GM18520 (cell line): ENCODE measurements at regions not wholly inside any gene's neighbourhood (a gene's known extent, or its start where the extent isn't known, plus 50 kb on each side); places are given as distances from the start of the nearest gene placed in this dataset.
"Not testable (repeated sequence)": the region's sequence is repeated elsewhere in the genome, so short reads cannot be mapped to it uniquely, and the experiment has no call there.

Experiments used
- ATAC-seq: cut with Tn5 transposase; IDR thresholded peaks from one replicate; pipeline ENCODE4 v1.9.1; 2021; ENCODE audit not compliant: unreplicated experiment

DNA sequence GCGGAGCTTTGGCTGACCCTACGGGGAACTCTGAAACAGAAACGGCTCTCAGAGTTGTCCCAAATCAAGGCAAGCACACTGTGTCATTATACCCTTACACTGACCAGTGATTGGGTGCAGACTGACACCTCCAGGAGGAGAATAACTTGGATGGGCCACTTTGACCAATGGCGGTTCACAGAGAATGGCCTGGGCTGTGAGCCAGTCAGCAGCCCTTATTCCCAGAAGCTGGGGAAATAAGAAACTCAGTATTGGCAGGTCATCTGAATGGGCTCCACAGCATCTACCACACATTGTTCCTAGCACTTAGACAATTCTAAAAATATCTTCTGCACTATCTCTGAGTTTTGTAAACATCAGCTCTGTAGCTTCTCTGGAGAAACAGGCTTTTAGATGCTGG, 265.2 kb downstream of the ADGRL2 start:
- no peak for ATAC-seq

DNA sequence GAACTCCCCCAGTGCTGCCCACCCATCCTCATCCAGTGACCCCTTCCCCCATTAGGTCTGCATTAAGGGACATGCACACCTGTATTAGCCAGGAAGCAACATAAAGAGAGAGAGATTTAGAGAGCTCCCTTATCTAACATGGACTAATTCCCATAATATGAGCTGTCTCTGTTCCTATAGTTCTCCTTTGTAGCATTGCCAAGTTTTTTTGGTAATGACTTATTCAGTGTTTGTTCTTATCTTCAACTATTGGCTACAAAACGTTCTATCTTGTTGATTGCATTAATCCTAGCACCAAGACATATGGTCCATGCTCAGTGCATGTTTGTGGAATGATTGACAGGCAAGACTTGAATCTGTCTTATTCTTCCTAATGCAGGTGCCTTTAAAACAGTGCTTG, 264.0 kb downstream of the ADGRL2 start:
- ATAC-seq = no peak

DNA sequence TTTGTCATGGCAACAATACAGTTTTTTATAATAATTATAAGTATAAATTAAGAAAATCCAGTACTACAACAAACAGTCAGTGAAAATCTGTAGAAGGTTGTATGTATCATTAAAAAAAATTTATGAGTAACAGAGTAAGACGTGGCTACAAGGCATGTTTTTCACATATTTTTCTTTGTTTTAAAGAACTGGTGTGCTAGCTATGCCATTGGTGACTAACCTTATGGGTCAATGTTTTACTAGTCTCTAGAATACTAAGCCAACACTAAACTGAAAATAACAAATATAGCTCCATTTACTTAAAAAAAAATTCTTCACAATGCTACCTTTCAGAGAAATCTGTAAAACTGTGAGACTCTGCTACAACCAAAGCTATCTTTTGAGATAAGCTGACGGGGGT, 261.5 kb downstream of the ADGRL2 start:
- no peak for ATAC-seq

DNA sequence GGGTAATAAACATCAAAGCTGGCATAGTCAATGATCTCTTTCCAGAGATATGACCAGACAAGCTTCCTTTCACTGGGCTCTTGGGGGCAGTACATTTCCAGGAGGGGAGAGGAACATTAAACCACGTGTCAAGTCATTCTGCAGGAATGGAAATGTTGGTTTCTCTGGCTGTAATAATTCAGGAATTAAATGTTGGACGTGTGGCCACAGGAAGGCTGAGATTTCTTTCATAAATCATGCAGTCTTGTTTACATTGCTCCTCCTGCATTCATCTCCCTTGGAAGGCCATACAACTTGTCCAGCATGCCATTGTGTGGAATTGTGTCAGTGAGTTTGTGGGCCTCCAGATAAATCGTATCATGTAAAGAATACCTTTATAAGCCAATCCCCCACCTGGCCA, 259.2 kb downstream of the ADGRL2 start:
- no peak for ATAC-seq

DNA sequence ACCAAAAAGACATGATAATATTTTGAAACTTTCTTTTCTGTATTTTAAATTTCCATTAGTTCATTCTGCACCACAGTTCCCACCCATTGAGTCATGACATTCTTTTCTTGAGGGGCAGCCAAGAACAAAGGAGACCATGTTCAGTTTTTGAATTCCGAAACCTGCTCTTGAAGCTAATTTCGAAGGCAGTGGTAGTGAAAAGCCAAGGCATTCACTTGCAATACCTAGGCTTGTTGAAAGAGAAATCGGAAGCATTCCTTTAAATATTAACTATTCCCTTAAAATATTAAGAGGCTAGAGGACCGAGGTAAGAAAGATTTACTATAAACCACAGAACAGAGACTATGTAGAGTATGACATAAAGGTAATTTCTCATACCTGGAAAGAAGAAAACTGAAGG, 256.3 kb downstream of the ADGRL2 start:
- ATAC-seq = no peak

DNA sequence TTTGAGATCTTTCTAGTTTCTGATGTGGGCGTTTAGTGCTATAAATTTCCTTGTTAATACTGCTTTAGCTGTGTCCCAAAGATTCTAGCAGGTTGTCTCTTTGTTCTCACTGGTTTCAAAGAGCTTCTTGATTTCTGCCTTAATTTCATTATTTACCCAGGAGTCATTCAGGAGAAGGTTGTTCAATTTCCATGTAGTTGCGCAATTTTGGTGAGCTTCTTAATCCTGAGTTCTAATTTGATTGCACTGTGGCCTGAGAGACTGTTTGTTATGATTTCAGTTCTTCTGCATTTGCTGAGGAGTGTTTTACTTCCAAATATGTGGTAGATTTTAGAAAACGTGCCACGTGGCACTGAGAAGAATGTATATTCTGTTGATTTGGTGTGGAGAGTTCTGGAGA, 254.6 kb downstream of the ADGRL2 start:
- not testable (repeated sequence) for ATAC-seq

DNA sequence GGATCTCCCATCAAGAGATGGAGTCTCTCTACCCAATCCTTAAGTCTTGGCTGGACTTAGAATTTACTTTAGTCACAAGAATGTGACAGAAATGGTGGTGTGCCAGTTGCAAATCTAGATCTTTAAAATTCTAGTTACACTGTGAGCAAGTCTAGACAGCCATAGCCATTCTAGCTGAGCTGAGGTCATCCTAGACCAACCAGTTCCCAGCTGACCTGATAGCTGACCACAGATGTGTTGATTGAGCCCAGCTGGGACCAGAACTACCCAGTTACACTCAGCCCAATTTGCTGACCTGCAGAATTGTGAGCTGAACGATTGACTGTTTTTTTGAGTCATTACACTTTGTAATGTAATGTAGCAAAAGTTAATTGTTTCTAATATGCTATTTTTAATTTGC, 251.8 kb downstream of the ADGRL2 start:
- no peak for ATAC-seq

DNA sequence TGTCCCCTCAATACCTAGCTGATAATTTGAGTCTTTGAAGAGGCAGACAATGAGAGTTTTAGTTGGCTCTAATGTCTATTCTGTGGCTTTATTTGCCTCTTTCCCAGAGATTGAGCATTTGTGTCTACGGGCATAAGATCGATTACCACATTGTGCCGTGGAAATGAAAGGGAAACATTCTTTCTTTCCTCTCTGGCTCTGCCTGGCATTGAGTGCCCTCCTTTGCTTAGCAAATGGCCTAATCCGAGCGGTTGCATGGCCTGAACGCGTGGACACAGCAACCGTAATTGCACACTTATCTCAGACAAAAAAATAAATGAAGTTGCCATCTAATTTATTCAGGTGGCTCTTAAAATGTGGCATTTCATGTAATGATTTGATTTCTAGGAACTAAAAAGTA, 247.9 kb downstream of the ADGRL2 start:
- no peak for ATAC-seq

DNA sequence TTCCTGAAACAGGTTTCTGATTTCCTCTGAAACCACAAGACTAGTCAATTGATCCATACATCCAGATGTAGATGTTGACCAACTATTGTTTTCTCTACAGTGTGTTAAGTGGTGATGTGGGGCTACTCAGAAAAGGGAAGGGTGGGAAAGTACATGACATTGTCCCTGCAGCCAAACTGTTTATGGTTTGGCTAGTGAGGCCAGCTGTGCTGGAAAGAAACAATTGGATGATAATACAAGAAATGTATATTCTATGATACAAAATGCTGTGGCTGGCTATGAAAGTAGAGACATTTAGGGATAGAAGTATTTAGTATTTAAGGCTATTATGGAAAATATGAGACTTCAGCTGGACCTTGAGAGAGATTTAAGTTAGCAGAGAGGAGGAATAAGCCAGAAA, 244.5 kb downstream of the ADGRL2 start:
- no peak for ATAC-seq

DNA sequence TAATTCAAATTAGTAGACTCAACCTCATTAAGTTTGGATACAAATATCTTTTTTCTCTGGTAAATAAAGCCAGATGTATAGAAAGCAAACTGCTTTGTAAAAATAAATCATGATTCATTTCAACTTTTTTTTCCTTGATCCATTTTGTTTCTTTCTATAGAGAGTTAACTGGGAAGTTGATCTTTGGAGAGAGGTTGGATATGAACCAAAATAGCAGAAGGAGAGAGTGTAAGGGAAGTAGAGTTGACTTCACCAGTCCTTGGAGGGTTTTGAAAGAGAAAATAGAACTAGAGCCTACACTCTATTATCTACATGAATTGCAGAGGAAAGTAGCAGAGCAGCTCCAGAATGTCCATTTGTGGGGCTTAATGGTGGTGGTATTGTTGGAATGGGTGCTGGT, 243.8 kb downstream of the ADGRL2 start:
- no peak for ATAC-seq

DNA sequence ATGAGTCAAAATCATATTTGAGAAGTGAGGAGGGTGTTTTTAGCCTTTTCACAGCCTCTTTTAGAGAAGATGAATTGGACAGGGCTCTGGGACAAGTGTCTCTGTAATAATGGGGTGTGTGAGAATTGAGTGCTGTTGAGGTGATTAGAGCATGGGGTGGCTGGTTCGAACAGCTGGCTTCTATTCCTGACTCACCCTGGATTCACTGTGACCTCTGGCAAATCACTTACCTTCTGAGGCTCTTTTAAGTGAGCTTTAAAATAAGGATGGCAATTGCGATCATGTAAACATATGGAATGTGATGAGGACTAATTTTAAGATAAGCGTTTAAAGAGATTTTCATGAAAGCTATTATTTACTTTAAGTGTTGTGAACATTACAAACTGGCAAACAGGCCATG, 243.4 kb downstream of the ADGRL2 start:
- ATAC-seq = no peak

DNA sequence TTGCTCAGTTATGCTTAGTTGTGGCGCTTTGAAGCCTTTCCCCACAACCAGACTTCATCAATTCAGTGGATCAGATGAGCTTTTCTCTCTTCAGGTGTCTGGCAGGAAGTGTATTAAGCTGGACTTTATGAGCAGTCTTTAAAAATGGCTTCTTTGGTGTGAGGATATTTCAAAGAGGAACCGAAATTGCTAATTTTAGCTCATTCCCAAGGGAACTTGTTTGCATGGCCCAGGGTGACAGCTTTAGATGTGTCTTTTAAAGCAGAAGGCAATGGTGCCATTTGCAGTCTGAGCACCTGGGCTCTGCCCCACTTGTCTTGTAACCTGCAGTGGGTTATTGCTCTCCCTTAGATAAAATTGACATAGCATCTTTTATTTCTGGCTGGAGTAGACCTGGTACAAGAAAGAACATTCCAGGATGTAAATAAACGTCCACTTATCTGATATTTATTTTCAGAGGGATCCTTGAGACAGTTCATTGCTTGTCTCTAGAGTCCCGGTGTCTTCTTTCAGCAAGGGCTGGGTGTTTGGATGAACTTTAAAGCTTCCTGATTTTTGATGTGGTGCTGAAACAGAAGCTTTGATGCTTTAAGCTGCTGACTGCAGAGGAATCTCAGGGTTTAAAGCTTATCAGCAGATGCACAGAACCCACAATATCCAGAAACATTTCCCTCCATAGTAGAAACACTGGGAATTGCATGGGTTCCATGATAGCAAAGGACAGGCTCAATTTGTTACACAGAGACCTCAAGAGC, 241.7 kb downstream of the ADGRL2 start:
- ATAC-seq = no peak
